IPS-15b (cell line): ENCODE measurements at regions not wholly inside any gene's neighbourhood (a gene's known extent, or its start where the extent isn't known, plus 50 kb on each side); places are given as distances from the start of the nearest gene placed in this dataset.
A peak's percentile ranks its signal among the peaks of the same experiment; 100 is the strongest.

Source experiments
- H3K27me3 ChIP-seq: one replicate; pipeline ENCODE4 v1.6.1; 2013; ENCODE audit warnings: low read length; ENCODE audit not compliant: control insufficient read depth, insufficient read depth
- H3K36me3 ChIP-seq: one replicate; pipeline ENCODE4 v1.6.1; 2013; ENCODE audit warnings: low read length; ENCODE audit not compliant: control insufficient read depth, insufficient read depth
- H3K4me1 ChIP-seq: one replicate; pipeline ENCODE4 v1.6.1; 2013; ENCODE audit warnings: mild to moderate bottlenecking, low read length; ENCODE audit not compliant: control insufficient read depth, insufficient read depth
- H3K4me3 ChIP-seq: one replicate; pipeline ENCODE4 v1.5.1; 2013; ENCODE audit warnings: low read depth, low read length
- H3K9ac ChIP-seq: one replicate; pipeline ENCODE4 v1.6.1; 2013; ENCODE audit warnings: low read depth, mild to moderate bottlenecking, low read length
- H3K9me3 ChIP-seq: one replicate; pipeline ENCODE4 v1.6.1; 2013; ENCODE audit warnings: mild to moderate bottlenecking, low read length; ENCODE audit not compliant: control insufficient read depth, insufficient read depth

GRCh38 chr3:43884581-43884980, 193.8 kb downstream of the ABHD5 start:
- Histone ChIP-seq H3K27me3 (no peaks in the 10 kb centered on the region), H3K9me3 (no peaks in the 10 kb centered on the region), H3K9ac (no peak overlapping the region), H3K36me3 (no peaks in the 10 kb centered on the region), H3K4me3 (no peak overlapping the region), H3K4me1 (peaks cover under 1% of the 10 kb centered on the region)

GRCh38 chr3:43885908-43886618, 195.3 kb downstream of the ABHD5 start:
- no peak overlapping the region for H3K4me3 ChIP-seq
- H3K4me1 ChIP-seq: no peaks in the 10 kb centered on the region
- H3K36me3 ChIP-seq: no peaks in the 10 kb centered on the region
- H3K27me3 ChIP-seq: peaks cover 2% of the 10 kb centered on the region
- no peak overlapping the region for H3K9ac ChIP-seq
- no peaks in the 10 kb centered on the region for H3K9me3 ChIP-seq

- Histone ChIP-seq H3K4me3 (no peak overlapping the region), H3K9me3 (no peaks in the 10 kb centered on the region), H3K36me3 (no peaks in the 10 kb centered on the region), H3K9ac (no peak overlapping the region), H3K27me3 (peaks cover 28% of the 10 kb centered on the region), H3K4me1 (peaks cover 3% of the 10 kb centered on the region)
Observed at GRCh38 chr3:43892061-43892460, 201.3 kb downstream of the ABHD5 start.

- Histone ChIP-seq H3K4me3 (no peak overlapping the region), H3K9ac (no peak overlapping the region), H3K9me3 (no peaks in the 10 kb centered on the region), H3K4me1 (peaks cover 3% of the 10 kb centered on the region), H3K36me3 (no peaks in the 10 kb centered on the region), H3K27me3 (peaks cover 28% of the 10 kb centered on the region)
Observed at GRCh38 chr3:43892526-43892925, 201.8 kb downstream of the ABHD5 start.

GRCh38 chr3:43893727-43894126, 203.0 kb downstream of the ABHD5 start:
- Histone ChIP-seq H3K4me3 (peak overlapping the region; percentile 80), H3K4me1 (peaks cover 3% of the 10 kb centered on the region), H3K36me3 (no peaks in the 10 kb centered on the region), H3K27me3 (peaks cover 28% of the 10 kb centered on the region), H3K9ac (peak overlapping the region; percentile 37), H3K9me3 (no peaks in the 10 kb centered on the region)

GRCh38 chr3:43894176-43895049, 203.7 kb downstream of the ABHD5 start:
- Histone ChIP-seq H3K36me3 (no peaks in the 10 kb centered on the region), H3K27me3 (peaks cover 28% of the 10 kb centered on the region), H3K9me3 (no peaks in the 10 kb centered on the region), H3K4me1 (peaks cover 3% of the 10 kb centered on the region), H3K9ac (peak overlapping the region; percentile 37), H3K4me3 (peak overlapping the region; percentile 80)

- no peaks in the 10 kb centered on the region for H3K36me3 ChIP-seq
- no peaks in the 10 kb centered on the region for H3K9me3 ChIP-seq
- H3K27me3 ChIP-seq: peaks cover 28% of the 10 kb centered on the region
- no peak overlapping the region for H3K4me3 ChIP-seq
- no peak overlapping the region for H3K9ac ChIP-seq
- H3K4me1 ChIP-seq: peaks cover 3% of the 10 kb centered on the region
Observed at GRCh38 chr3:43895573-43895972, 204.8 kb downstream of the ABHD5 start.

GRCh38 chr3:43902415-43902814, 211.7 kb downstream of the ABHD5 start:
- no peaks in the 10 kb centered on the region for H3K9me3 ChIP-seq
- H3K9ac ChIP-seq: no peak overlapping the region
- H3K27me3 ChIP-seq: no peaks in the 10 kb centered on the region
- no peaks in the 10 kb centered on the region for H3K36me3 ChIP-seq
- no peaks in the 10 kb centered on the region for H3K4me1 ChIP-seq
- H3K4me3 ChIP-seq: no peak overlapping the region

GRCh38 chr3:43905157-43905556, 214.4 kb downstream of the ABHD5 start:
- peaks cover 2% of the 10 kb centered on the region for H3K27me3 ChIP-seq
- no peak overlapping the region for H3K4me3 ChIP-seq
- no peaks in the 10 kb centered on the region for H3K4me1 ChIP-seq
- no peak overlapping the region for H3K9ac ChIP-seq
- H3K36me3 ChIP-seq: no peaks in the 10 kb centered on the region
- no peaks in the 10 kb centered on the region for H3K9me3 ChIP-seq

GRCh38 chr3:43906849-43907507, 216.2 kb downstream of the ABHD5 start:
- H3K9ac ChIP-seq: no peak overlapping the region
- H3K9me3 ChIP-seq: no peaks in the 10 kb centered on the region
- no peaks in the 10 kb centered on the region for H3K36me3 ChIP-seq
- H3K27me3 ChIP-seq: peaks cover 2% of the 10 kb centered on the region
- H3K4me3 ChIP-seq: no peak overlapping the region
- no peaks in the 10 kb centered on the region for H3K4me1 ChIP-seq

GRCh38 chr3:43907508-43907858, 216.7 kb downstream of the ABHD5 start:
- peaks cover 2% of the 10 kb centered on the region for H3K27me3 ChIP-seq
- no peak overlapping the region for H3K4me3 ChIP-seq
- no peaks in the 10 kb centered on the region for H3K9me3 ChIP-seq
- H3K36me3 ChIP-seq: no peaks in the 10 kb centered on the region
- no peaks in the 10 kb centered on the region for H3K4me1 ChIP-seq
- H3K9ac ChIP-seq: no peak overlapping the region
